ENCODE measurements at regions not wholly inside any gene's neighbourhood (a gene's known extent, or its start where the extent isn't known, plus 50 kb on each side); places are given as distances from the start of the nearest gene placed in this dataset.
"Not testable (repeated sequence)": the region's sequence is repeated elsewhere in the genome, so short reads cannot be mapped to it uniquely, and the experiment has no call there.

GRCh38 chr14:100423317-100424010 is 100.3 kb downstream of the SLC25A47 start:
- no peak for DNase-seq (ENCODE audit: low read depth in 6 of 9, low spot score in 9 of 9)
- H3K9me3 ChIP-seq (ENCODE audit: control insufficient read depth in 2 of 2, insufficient read depth in 1 of 2, low read length in 1 of 2): no peaks in the 10 kb centered on the region
- no peak overlapping the region for H3K4me3 ChIP-seq (ENCODE audit: low read length in 2 of 2)
- no peaks in the 10 kb centered on the region for H3K27me3 ChIP-seq (ENCODE audit: control insufficient read depth in 2 of 2, insufficient read depth in 1 of 2, low read length in 1 of 2)
- WGBS: 98% methylated on average over 13 of the region's 13 CpGs
- no peaks in the 10 kb centered on the region for H3K36me3 ChIP-seq (ENCODE audit: control insufficient read depth in 2 of 2, insufficient read depth in 2 of 2, low read length in 1 of 2)
- no peak overlapping the region for H3K27ac ChIP-seq (ENCODE audit: low read depth in 1 of 2, low read length in 1 of 2)
- H3K4me1 ChIP-seq (ENCODE audit: control insufficient read depth in 2 of 2, insufficient read depth in 2 of 2, low read length in 2 of 2): peaks cover 0 to 10% of the 10 kb centered on the region in 2 donors

- 85% methylated on average over 6 of the region's 6 CpGs for WGBS
- H3K9me3 ChIP-seq (ENCODE audit: control insufficient read depth in 2 of 2, insufficient read depth in 1 of 2, low read length in 1 of 2): no peaks in the 10 kb centered on the region
These were observed 101.6 kb downstream of the SLC25A47 start for GRCh38 chr14:100424504-100425428.

GRCh38 chr14:100425429-100425827 is 102.3 kb downstream of the SLC25A47 start:
- H3K9me3 ChIP-seq (ENCODE audit: control insufficient read depth in 2 of 2, insufficient read depth in 1 of 2, low read length in 1 of 2): no peaks in the 10 kb centered on the region
- H3K27me3 ChIP-seq (ENCODE audit: control insufficient read depth in 2 of 2, insufficient read depth in 1 of 2, low read length in 1 of 2): no peaks in the 10 kb centered on the region
- H3K27ac ChIP-seq (ENCODE audit: low read depth in 1 of 2, low read length in 1 of 2): no peak overlapping the region
- H3K4me1 ChIP-seq (ENCODE audit: control insufficient read depth in 2 of 2, insufficient read depth in 2 of 2, low read length in 2 of 2): peaks cover 0 to 11% of the 10 kb centered on the region in 2 donors
- 95% methylated on average over 7 of the region's 7 CpGs for WGBS
- no peak overlapping the region for H3K4me3 ChIP-seq (ENCODE audit: low read length in 2 of 2)
- no peaks in the 10 kb centered on the region for H3K36me3 ChIP-seq (ENCODE audit: control insufficient read depth in 2 of 2, insufficient read depth in 2 of 2, low read length in 1 of 2)
- no peak for DNase-seq (ENCODE audit: low read depth in 6 of 9, low spot score in 9 of 9)

More at GRCh38 chr14:100424504-100425428, 101.6 kb downstream of the SLC25A47 start:
- Histone ChIP-seq H3K27me3 (ENCODE audit: control insufficient read depth in 2 of 2, insufficient read depth in 1 of 2, low read length in 1 of 2) (no peaks in the 10 kb centered on the region), H3K4me3 (ENCODE audit: low read length in 2 of 2) (no peak overlapping the region), H3K27ac (ENCODE audit: low read depth in 1 of 2, low read length in 1 of 2) (no peak overlapping the region), H3K4me1 (ENCODE audit: control insufficient read depth in 2 of 2, insufficient read depth in 2 of 2, low read length in 2 of 2) (peaks cover 0 to 11% of the 10 kb centered on the region in 2 donors), H3K36me3 (ENCODE audit: control insufficient read depth in 2 of 2, insufficient read depth in 2 of 2, low read length in 1 of 2) (no peaks in the 10 kb centered on the region)
- DNase-seq (ENCODE audit: low read depth in 6 of 9, low spot score in 9 of 9): no peak

- WGBS: 98% methylated on average over 12 of the region's 12 CpGs
- no peak overlapping the region for H3K4me3 ChIP-seq (ENCODE audit: low read length in 2 of 2)
- no peak for DNase-seq (ENCODE audit: low read depth in 6 of 9, low spot score in 9 of 9)
- no peaks in the 10 kb centered on the region for H3K36me3 ChIP-seq (ENCODE audit: control insufficient read depth in 2 of 2, insufficient read depth in 2 of 2, low read length in 1 of 2)
- peaks cover 0 to 11% of the 10 kb centered on the region in 2 donors for H3K4me1 ChIP-seq (ENCODE audit: control insufficient read depth in 2 of 2, insufficient read depth in 2 of 2, low read length in 2 of 2)
- H3K27ac ChIP-seq (ENCODE audit: low read depth in 1 of 2, low read length in 1 of 2): no peak overlapping the region
- H3K9me3 ChIP-seq (ENCODE audit: control insufficient read depth in 2 of 2, insufficient read depth in 1 of 2, low read length in 1 of 2): no peaks in the 10 kb centered on the region
- H3K27me3 ChIP-seq (ENCODE audit: control insufficient read depth in 2 of 2, insufficient read depth in 1 of 2, low read length in 1 of 2): no peaks in the 10 kb centered on the region
These were observed 103.2 kb downstream of the SLC25A47 start for GRCh38 chr14:100426314-100426713.

- 97% methylated on average over 6 of the region's 6 CpGs for WGBS
- no peak for DNase-seq (ENCODE audit: low read depth in 6 of 9, low spot score in 9 of 9)
- Histone ChIP-seq H3K4me3 (ENCODE audit: low read length in 2 of 2) (no peak overlapping the region), H3K36me3 (ENCODE audit: control insufficient read depth in 2 of 2, insufficient read depth in 2 of 2, low read length in 1 of 2) (no peaks in the 10 kb centered on the region), H3K4me1 (ENCODE audit: control insufficient read depth in 2 of 2, insufficient read depth in 2 of 2, low read length in 2 of 2) (peaks cover 0 to 11% of the 10 kb centered on the region in 2 donors), H3K27ac (ENCODE audit: low read depth in 1 of 2, low read length in 1 of 2) (no peak overlapping the region), H3K27me3 (ENCODE audit: control insufficient read depth in 2 of 2, insufficient read depth in 1 of 2, low read length in 1 of 2) (no peaks in the 10 kb centered on the region), H3K9me3 (ENCODE audit: control insufficient read depth in 2 of 2, insufficient read depth in 1 of 2, low read length in 1 of 2) (no peaks in the 10 kb centered on the region)
These were observed 104.0 kb downstream of the SLC25A47 start for GRCh38 chr14:100427166-100427565.

- no peaks in the 10 kb centered on the region for H3K36me3 ChIP-seq (ENCODE audit: control insufficient read depth in 2 of 2, insufficient read depth in 2 of 2, low read length in 1 of 2)
- 93% methylated on average over 9 of the region's 9 CpGs for WGBS
- no peaks in the 10 kb centered on the region for H3K27me3 ChIP-seq (ENCODE audit: control insufficient read depth in 2 of 2, insufficient read depth in 1 of 2, low read length in 1 of 2)
- no peaks in the 10 kb centered on the region for H3K9me3 ChIP-seq (ENCODE audit: control insufficient read depth in 2 of 2, insufficient read depth in 1 of 2, low read length in 1 of 2)
- H3K4me1 ChIP-seq (ENCODE audit: control insufficient read depth in 2 of 2, insufficient read depth in 2 of 2, low read length in 2 of 2): peaks cover 0 to 11% of the 10 kb centered on the region in 2 donors
- H3K27ac ChIP-seq (ENCODE audit: low read depth in 1 of 2, low read length in 1 of 2): no peak overlapping the region
- no peak for DNase-seq (ENCODE audit: low read depth in 6 of 9, low spot score in 9 of 9)
- H3K4me3 ChIP-seq (ENCODE audit: low read length in 2 of 2): no peak overlapping the region
These were observed 105.6 kb downstream of the SLC25A47 start for GRCh38 chr14:100428727-100429126.

GRCh38 chr14:100429537-100429936 is 106.4 kb downstream of the SLC25A47 start:
- WGBS: 97% methylated on average over 3 of the region's 3 CpGs

GRCh38 chr14:100430571-100430970 is 107.4 kb downstream of the SLC25A47 start:
- no peaks in the 10 kb centered on the region for H3K36me3 ChIP-seq (ENCODE audit: control insufficient read depth in 2 of 2, insufficient read depth in 2 of 2, low read length in 1 of 2)
- no peaks in the 10 kb centered on the region for H3K9me3 ChIP-seq (ENCODE audit: control insufficient read depth in 2 of 2, insufficient read depth in 1 of 2, low read length in 1 of 2)
- H3K27ac ChIP-seq (ENCODE audit: low read depth in 1 of 2, low read length in 1 of 2): no peak overlapping the region
- H3K4me3 ChIP-seq (ENCODE audit: low read length in 2 of 2): no peak overlapping the region
- no peak for DNase-seq (ENCODE audit: low read depth in 6 of 9, low spot score in 9 of 9)
- 98% methylated on average over 11 of the region's 11 CpGs for WGBS
- no peaks in the 10 kb centered on the region for H3K27me3 ChIP-seq (ENCODE audit: control insufficient read depth in 2 of 2, insufficient read depth in 1 of 2, low read length in 1 of 2)
- H3K4me1 ChIP-seq (ENCODE audit: control insufficient read depth in 2 of 2, insufficient read depth in 2 of 2, low read length in 2 of 2): peaks cover 0 to 4% of the 10 kb centered on the region in 2 donors

More at GRCh38 chr14:100429537-100429936, 106.4 kb downstream of the SLC25A47 start:
- H3K27ac ChIP-seq (ENCODE audit: low read depth in 1 of 2, low read length in 1 of 2): no peak overlapping the region
- H3K4me1 ChIP-seq (ENCODE audit: control insufficient read depth in 2 of 2, insufficient read depth in 2 of 2, low read length in 2 of 2): peaks cover 0 to 11% of the 10 kb centered on the region in 2 donors
- no peaks in the 10 kb centered on the region for H3K9me3 ChIP-seq (ENCODE audit: control insufficient read depth in 2 of 2, insufficient read depth in 1 of 2, low read length in 1 of 2)
- no peak overlapping the region for H3K4me3 ChIP-seq (ENCODE audit: low read length in 2 of 2)
- no peaks in the 10 kb centered on the region for H3K36me3 ChIP-seq (ENCODE audit: control insufficient read depth in 2 of 2, insufficient read depth in 2 of 2, low read length in 1 of 2)
- DNase-seq (ENCODE audit: low read depth in 6 of 9, low spot score in 9 of 9): no peak
- H3K27me3 ChIP-seq (ENCODE audit: control insufficient read depth in 2 of 2, insufficient read depth in 1 of 2, low read length in 1 of 2): no peaks in the 10 kb centered on the region

GRCh38 chr14:100431461-100431860 is 108.3 kb downstream of the SLC25A47 start:
- not testable (repeated sequence) for H3K27ac ChIP-seq (ENCODE audit: low read depth in 1 of 2, low read length in 1 of 2); H3K36me3 ChIP-seq (ENCODE audit: control insufficient read depth in 2 of 2, insufficient read depth in 2 of 2, low read length in 1 of 2); H3K27me3 ChIP-seq (ENCODE audit: control insufficient read depth in 2 of 2, insufficient read depth in 1 of 2, low read length in 1 of 2); H3K4me1 ChIP-seq (ENCODE audit: control insufficient read depth in 2 of 2, insufficient read depth in 2 of 2, low read length in 2 of 2); DNase-seq (ENCODE audit: low read depth in 6 of 9, low spot score in 9 of 9); H3K4me3 ChIP-seq (ENCODE audit: low read length in 2 of 2); H3K9me3 ChIP-seq (ENCODE audit: control insufficient read depth in 2 of 2, insufficient read depth in 1 of 2, low read length in 1 of 2)
- WGBS: 97% methylated on average over 4 of the region's 4 CpGs

All from thymus (tissue), 11 donors.